ENCODE measurements at regions not wholly inside any gene's neighbourhood (a gene's known extent, or its start where the extent isn't known, plus 50 kb on each side); places are given as distances from the start of the nearest gene placed in this dataset.

- BruUV-seq (replicated peaks) = no TSS peak
- intact Hi-C loops (cut with micrococcal nuclease) = no loop called here
- no peaks in the 10 kb centered on the region for H3K9me3 ChIP-seq (ENCODE audit: low read length)
- H3K4me1 ChIP-seq (ENCODE audit: insufficient read depth, low read length) = no peaks in the 10 kb centered on the region
- no peak for TF ChIP-seq EZH2phosphoT487 (IDR thresholded peaks at IDR 0.05; ENCODE audit: borderline replicate concordance, low read length)
- TF ChIP-seq EZH2 (IDR thresholded peaks at IDR 0.05; ENCODE audit: low read length, unreplicated experiment) = no peak
- TF ChIP-seq, protein P1, sequence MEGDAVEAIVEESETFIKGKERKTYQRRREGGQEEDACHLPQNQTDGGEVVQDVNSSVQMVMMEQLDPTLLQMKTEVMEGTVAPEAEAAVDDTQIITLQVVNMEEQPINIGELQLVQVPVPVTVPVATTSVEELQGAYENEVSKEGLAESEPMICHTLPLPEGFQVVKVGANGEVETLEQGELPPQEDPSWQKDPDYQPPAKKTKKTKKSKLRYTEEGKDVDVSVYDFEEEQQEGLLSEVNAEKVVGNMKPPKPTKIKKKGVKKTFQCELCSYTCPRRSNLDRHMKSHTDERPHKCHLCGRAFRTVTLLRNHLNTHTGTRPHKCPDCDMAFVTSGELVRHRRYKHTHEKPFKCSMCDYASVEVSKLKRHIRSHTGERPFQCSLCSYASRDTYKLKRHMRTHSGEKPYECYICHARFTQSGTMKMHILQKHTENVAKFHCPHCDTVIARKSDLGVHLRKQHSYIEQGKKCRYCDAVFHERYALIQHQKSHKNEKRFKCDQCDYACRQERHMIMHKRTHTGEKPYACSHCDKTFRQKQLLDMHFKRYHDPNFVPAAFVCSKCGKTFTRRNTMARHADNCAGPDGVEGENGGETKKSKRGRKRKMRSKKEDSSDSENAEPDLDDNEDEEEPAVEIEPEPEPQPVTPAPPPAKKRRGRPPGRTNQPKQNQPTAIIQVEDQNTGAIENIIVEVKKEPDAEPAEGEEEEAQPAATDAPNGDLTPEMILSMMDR (conservative IDR thresholded peaks at IDR 0.05; ENCODE audit: low read depth, low read length) = no peak
- no peaks in the 10 kb centered on the region for H3F3A ChIP-seq (ENCODE audit: low read length, unreplicated experiment)
- no peak for DNase-seq
- H3K4me3 ChIP-seq (ENCODE audit: low read length) = no peak overlapping the region
- H3K79me2 ChIP-seq (ENCODE audit: low read length) = no peaks in the 10 kb centered on the region
- H2AFZ ChIP-seq (ENCODE audit: low read length) = no peak overlapping the region
- no peak overlapping the region for H3K27ac ChIP-seq (ENCODE audit: low read length)
- no peaks in the 10 kb centered on the region for H3K36me3 ChIP-seq (ENCODE audit: low read depth, low read length)
- CTCF ChIA-PET = no interaction called here
- no peak for ATAC-seq
- H3K9me2 ChIP-seq (replicated peaks; ENCODE audit: low read length) = no peaks in the 10 kb centered on the region
- H3K9ac ChIP-seq (ENCODE audit: low read length) = no peak overlapping the region
- POLR2A ChIA-PET (ENCODE audit: unreplicated experiment) = no interaction called here
- H3K4me2 ChIP-seq (ENCODE audit: low read length) = no peak overlapping the region
- peaks cover 40% of the 10 kb centered on the region for H3K27me3 ChIP-seq (ENCODE audit: low read length)
- no peaks in the 10 kb centered on the region for H4K20me1 ChIP-seq (ENCODE audit: low read length)
Observed at GRCh38 chr10:131803860-131804425, 96.9 kb upstream of the PPP2R2D start.

- no peaks in the 10 kb centered on the region for H4K20me1 ChIP-seq (ENCODE audit: low read length)
- no peak for ATAC-seq
- no peak overlapping the region for H3K4me3 ChIP-seq (ENCODE audit: low read length)
- H3K27ac ChIP-seq (ENCODE audit: low read length) = no peak overlapping the region
- no peak overlapping the region for H3K4me2 ChIP-seq (ENCODE audit: low read length)
- no peaks in the 10 kb centered on the region for H3K9me3 ChIP-seq (ENCODE audit: low read length)
- BruUV-seq (replicated peaks) = no TSS peak
- intact Hi-C loops (cut with micrococcal nuclease) = no loop called here
- no peak overlapping the region for H3K9ac ChIP-seq (ENCODE audit: low read length)
- H3K4me1 ChIP-seq (ENCODE audit: insufficient read depth, low read length) = no peaks in the 10 kb centered on the region
- ChIA-PET CTCF (no interaction called here), POLR2A (ENCODE audit: unreplicated experiment) (no interaction called here)
- H2AFZ ChIP-seq (ENCODE audit: low read length) = no peak overlapping the region
- H3K27me3 ChIP-seq (ENCODE audit: low read length) = peaks cover 48% of the 10 kb centered on the region
- TF ChIP-seq EZH2 (IDR thresholded peaks at IDR 0.05; ENCODE audit: low read length, unreplicated experiment) = no peak
- no peak for TF ChIP-seq EZH2phosphoT487 (IDR thresholded peaks at IDR 0.05; ENCODE audit: borderline replicate concordance, low read length)
- TF ChIP-seq, protein P1 (conservative IDR thresholded peaks at IDR 0.05; ENCODE audit: low read depth, low read length) = no peak
- H3K9me2 ChIP-seq (replicated peaks; ENCODE audit: low read length) = no peaks in the 10 kb centered on the region
- H3F3A ChIP-seq (ENCODE audit: low read length, unreplicated experiment) = no peaks in the 10 kb centered on the region
- no peaks in the 10 kb centered on the region for H3K79me2 ChIP-seq (ENCODE audit: low read length)
- no peak for DNase-seq
- H3K36me3 ChIP-seq (ENCODE audit: low read depth, low read length) = no peaks in the 10 kb centered on the region
Observed at GRCh38 chr10:131804551-131805295, 96.1 kb upstream of the PPP2R2D start.

DNA sequence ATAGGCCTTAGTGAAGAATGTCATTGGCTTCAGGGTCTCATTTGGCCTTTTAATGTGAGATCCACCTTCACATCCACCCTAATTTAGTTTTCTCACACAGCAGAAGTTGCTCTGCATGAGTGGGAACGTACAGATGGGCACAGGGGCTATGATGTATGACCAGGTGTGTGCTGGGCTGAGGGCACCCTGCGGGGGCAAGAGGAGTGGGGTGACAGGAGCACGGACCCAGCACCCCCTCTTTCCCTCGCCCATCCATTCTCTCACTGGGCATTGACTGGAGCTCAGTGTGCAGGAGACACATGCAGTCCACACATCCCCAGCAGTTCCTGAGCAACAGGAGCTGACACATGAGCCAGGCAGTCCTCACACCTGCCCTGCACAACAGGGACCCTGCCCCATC is 95.1 kb upstream of the PPP2R2D start:
- Histone ChIP-seq H3F3A (ENCODE audit: low read length, unreplicated experiment) (no peaks in the 10 kb centered on the region), H3K4me3 (ENCODE audit: low read length) (no peak overlapping the region), H3K4me1 (ENCODE audit: insufficient read depth, low read length) (no peaks in the 10 kb centered on the region), H3K79me2 (ENCODE audit: low read length) (no peaks in the 10 kb centered on the region), H3K27ac (ENCODE audit: low read length) (no peak overlapping the region), H3K27me3 (ENCODE audit: low read length) (peaks cover 57% of the 10 kb centered on the region), H3K36me3 (ENCODE audit: low read depth, low read length) (no peaks in the 10 kb centered on the region), H3K4me2 (ENCODE audit: low read length) (no peak overlapping the region), H4K20me1 (ENCODE audit: low read length) (no peaks in the 10 kb centered on the region), H3K9ac (ENCODE audit: low read length) (no peak overlapping the region), H3K9me3 (ENCODE audit: low read length) (no peaks in the 10 kb centered on the region), H3K9me2 (replicated peaks; ENCODE audit: low read length) (no peaks in the 10 kb centered on the region), H2AFZ (ENCODE audit: low read length) (no peak overlapping the region)
- DNase-seq (no peak), ATAC-seq (no peak)
- intact Hi-C loops (cut with micrococcal nuclease) = no loop called here
- ChIA-PET POLR2A (ENCODE audit: unreplicated experiment) (no interaction called here), CTCF (no interaction called here)
- BruUV-seq (replicated peaks) = no TSS peak
- TF ChIP-seq EZH2phosphoT487 (IDR thresholded peaks at IDR 0.05; ENCODE audit: borderline replicate concordance, low read length) = no peak
- TF ChIP-seq, protein P1 (conservative IDR thresholded peaks at IDR 0.05; ENCODE audit: low read depth, low read length) = no peak
- TF ChIP-seq EZH2 (IDR thresholded peaks at IDR 0.05; ENCODE audit: low read length, unreplicated experiment) = no peak
